Suppressor macrophage (primary cell): ENCODE measurements at regions not wholly inside any gene's neighbourhood (a gene's known extent, or its start where the extent isn't known, plus 50 kb on each side); places are given as distances from the start of the nearest gene placed in this dataset.
A peak's percentile ranks its signal among the peaks of the same experiment; 100 is the strongest.

Experiments used
- DNase-seq, 4 experiments: peaks; one replicate each; pipeline ENCODE4 v3.0.0-alpha.2; 2020 to 2022

DNA sequence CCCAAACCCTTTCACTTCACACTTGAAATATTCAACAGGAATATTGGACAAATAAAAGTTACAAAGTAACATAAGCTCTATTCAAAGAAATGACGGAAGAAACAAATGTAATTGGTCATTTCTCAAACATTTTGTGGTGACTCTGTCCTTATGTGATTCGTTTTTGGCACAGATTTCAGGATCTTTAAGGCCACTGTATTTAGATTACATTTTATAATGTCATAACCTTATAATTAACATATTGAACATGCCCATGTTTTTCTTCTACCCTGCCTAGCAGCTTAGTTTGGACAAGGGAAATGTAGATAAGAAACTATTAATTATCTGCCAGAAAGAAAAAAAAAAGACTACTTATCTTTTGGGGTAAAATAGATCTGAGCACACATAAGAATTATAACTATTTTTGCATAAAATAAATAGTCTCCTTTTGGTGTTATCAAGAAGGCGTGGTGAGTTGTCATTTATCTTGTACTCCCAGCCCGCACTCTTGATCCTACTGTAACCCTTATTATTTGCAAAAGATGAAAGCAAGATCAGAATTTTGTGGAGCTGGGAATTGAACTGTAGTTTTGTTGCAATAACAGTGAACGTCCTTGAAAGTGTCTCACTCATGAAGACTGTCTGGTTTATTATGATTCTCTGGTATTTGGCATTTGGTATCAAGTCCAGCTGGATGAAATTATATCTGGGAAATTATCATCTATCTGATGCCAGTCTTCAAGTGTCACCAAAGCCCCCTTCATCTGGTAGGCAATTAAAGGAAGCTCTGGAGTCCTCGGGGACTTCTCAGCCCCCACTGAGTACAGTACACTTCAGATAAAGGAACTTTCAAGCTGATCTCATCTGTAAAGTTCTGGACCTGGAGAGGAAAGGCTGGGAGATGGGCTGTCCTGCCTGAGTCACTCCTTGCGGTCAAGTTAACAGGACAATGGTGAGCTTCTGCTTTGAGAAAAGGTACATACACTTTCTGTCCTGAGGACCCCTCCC is 175.7 kb upstream of the INHBA start:
- peak in 1 of 4 experiments; percentile 30 for DNase-seq

DNA sequence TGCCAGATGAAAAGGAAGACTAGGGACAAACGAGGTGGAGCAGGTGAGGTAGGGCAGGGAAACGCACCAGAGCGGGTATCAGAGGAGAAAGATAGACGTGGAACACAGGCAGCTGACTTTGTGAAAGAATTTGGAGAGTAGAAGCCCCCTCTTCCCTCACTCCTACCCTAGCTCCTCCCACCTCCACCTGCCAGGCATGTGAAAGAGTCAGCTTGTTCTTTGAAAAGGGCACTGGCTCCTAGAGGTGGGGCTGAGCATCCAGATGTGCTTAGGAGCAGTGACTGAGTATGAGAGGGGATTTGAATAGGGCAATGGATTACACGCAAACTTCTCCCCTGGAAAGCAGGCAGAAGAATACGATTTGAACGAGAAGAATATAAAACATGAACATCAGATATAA is 174.2 kb upstream of the INHBA start:
- no peak for DNase-seq

DNA sequence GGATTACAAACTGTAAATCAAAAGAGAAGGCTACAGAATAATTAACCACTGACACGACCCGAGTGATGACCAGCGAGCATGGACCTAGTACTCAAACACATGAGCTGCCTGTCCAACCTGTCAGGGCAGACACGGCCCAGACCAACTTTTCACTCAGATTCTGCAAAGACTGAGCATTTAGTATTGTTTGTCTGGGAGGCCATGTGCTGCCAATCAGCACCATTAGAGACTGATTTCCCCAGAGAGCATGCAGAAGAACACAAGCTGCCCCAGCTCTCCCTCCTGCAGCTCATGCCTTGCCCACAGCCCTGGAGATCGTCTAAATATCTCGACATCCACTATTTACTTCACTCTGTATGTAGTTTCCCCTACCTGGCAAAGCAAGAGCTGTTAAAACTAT is 172.6 kb upstream of the INHBA start:
- no peak for DNase-seq

DNA sequence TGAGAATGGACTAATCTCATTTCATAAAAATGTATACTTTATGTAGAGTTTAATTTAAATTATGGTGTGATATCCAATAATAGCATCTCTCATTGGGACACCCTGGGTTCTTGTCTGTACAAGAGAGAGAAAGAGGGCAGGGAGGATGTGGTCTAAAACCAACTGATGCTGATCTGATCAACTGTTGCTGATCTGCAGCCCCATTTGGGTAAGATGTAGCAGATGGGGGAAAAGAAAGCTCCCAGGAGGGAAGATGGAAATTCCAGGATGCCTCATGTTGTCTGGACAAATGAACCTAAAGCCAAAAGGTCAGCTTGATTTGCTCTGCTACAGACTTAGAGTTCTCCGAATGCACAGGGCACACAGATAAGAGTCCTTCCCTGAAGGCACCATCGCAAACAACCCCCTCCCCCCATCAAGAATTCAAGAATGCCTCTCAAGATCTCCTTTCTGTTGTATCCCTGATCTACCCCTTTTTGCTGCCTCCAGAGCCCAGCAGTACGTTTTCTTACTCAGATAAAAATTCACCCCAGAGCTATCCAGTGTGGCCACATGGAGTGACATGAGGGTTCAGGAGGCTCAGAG is 171.4 kb upstream of the INHBA start:
- DNase-seq, result no peak

DNA sequence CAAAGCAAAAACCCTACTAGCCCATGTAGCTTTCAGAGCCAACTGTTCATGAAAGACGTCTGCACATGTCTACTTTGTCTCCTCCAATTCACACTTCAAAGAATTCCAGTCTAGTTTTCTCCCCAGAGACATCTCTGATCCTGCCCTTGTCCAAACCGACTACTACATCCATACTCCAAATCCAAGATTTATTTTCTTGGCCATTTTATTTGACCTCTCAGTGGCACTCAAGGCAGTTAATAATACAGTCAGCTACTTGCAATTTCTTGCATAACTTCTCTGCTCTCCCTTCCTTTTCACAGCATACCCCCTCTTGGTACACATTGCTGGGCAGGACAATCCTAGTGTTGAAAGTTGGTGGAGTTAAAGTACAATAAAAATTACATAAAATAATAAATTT is 170.9 kb upstream of the INHBA start:
- no peak for DNase-seq

DNA sequence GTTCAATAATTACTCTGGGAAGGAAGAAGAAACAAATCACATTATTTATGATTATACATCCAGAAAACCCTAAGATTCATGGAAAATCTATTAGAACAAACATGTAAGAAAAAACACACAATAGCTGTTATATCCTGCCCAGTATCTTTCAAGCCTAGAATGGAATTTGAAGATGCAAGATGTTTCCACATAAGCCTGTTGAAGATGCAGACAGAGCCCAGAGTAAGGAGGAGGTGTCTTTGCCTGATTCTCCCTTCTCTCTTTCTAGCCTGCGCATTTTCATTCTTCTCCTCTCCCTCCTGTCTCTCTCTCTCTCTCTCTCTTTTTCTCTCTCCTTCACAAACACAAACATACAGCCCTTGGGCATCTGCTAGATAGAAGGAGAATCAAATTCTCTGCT is 170.1 kb upstream of the INHBA start:
- no peak for DNase-seq

DNA sequence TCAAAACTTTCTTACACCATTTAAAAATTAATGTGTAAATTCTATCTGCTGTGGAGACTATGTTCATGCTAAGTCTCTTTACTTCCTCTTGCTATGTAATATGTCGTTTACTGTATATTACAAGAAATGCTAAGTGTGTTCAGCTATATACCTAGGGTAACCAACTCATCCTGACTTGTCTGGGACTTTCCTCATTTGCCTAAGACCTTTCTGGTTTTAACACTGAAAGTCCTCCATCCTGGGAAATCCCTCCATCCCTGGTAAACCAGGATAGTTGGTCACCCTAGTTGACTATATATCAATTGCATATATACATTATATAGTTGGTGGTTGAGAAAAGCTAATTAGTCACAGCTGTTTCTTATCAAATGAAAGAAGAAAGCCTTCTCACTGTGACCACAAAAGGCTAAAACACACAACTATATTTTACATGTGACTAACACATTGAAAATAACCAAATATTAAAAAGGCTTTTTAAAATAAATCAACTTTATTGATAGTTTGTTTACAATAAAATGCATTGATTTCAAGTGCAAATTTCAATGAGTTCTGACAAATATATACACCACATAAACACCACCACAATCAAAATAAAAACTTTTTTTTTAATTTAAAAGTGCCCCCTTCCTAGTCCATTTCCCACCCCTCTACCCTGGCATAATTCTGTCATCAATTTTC is 167.7 kb upstream of the INHBA start:
- DNase-seq, result peak in 2 of 4 experiments; percentile 49 to 54

DNA sequence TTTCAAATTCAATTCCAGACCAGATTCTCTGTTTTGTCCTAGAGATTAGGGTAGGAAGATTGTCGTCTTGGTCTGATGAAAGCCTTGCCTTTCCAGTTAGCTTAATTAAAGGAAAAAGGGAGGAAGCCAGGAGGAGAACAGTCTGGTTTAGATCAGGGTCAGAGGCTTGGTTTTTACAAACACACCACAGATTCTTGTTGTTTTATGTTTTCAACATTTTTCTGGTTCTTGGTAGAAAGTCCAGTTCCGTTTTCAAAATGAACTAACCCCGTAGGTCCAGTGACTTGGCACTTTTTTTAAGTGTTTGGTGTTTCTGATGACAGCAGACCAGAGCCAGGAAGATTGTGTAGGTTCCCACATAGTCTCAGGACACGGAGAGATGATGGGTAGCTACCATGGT is 167.1 kb upstream of the INHBA start:
- DNase-seq, result peak; percentile 51 to 72 (median 58)

DNA sequence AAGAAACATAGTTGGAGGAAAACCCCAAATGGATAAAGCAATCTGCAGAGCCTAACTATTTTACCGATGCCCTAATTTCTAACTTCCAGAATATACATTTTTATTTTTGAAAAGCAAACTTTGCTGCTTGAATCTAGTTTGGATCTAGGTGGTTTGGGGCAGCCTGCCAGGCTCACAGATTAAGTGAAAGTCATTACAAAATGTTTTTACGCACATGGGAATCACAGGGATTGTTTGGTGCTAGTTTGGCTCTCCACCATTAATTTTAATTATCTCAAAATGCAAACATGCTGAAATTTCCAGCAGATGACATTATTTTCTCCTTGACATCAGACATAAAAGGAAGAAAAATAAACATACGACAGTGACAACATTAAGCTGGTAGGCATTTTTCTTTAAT is 166.7 kb upstream of the INHBA start:
- DNase-seq, result no peak

DNA sequence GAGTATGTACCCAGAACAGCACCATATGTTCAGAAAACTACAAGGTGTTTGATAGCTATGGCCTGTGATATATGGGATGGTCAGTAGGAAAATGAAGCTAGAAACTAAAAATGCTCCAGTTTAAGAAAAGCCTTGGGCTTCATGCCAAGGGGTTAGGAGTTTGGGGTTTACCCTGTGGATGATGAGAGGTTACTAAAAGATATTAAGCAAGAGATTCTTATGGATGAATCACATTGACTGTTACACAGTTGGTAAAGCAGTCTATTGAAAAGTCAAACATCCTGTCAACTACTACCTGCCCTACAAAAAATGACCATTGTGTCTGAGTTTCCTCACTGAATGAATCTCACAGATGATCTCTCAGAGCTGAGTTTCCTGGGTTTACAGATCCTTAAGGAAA is 166.2 kb upstream of the INHBA start:
- peak in 2 of 4 experiments; percentile 23 to 61 for DNase-seq

DNA sequence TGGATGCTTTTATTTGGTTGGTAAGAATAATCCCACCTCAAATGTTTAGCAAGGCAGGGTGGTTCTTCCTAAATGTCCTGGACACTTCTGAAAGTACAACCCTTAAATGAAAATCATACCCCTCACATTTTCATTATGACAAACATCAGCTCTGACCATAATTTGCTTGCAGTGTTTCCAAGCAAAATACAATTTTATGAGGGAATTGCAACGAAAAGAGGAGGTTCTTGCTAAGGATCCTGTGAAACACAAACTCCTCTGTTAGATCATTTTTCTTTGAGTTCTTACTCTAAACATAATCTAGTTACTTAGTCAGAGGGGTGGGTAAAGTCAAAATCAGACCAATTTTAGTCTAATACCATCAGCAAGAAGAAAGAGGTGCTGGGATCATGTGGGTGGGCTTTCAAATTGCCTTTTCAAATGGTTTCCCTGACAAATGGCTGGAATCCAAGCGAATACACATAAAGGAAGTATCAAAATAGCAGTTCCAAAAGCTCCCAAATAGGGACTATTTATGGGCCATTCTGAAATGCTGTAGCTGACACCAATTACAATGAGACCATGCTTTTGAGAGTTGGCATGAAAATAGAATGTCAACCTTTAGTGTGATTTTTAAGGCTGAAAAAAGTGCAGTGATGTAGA is 164.9 kb upstream of the INHBA start:
- DNase-seq, result no peak

DNA sequence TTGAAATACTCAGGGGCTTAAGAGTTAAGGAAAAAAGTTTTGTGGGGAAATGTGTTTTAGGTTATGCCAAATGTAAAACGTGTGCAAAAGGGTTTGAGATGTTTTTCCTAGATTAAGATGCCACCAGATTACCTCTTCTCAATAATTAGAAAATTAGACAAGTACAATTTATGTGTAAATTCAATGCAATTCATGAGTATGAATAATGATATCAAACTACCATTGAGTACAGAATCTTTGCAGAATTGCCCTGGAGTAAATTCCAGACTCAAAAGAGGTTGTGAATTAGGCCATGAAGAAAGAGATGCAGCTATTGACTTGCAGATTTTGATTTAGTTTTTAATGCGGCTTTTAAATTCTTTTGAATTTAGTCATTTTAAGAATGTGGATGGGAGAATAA is 159.4 kb upstream of the INHBA start:
- no peak for DNase-seq

DNA sequence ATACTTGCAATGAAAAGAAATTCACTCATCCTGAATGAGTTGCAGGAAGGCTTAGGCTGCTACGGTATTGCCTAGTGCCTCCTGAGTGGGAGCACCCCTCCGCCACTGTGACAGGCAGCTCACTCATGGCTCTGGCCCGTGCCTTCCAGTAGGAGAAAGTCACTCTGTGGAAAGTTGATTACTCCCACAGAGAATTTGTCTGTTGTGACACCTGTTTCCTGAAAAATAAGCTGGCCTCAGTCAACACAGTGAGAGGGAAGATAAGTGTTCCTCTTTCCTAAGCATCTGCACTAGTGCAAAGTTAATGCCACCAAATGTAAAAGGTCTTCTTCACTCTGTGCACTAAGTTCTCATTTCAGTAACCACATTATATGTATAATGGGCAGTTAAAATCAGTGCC is 158.8 kb upstream of the INHBA start:
- DNase-seq, result peak; percentile 75 to 94 (median 84)

DNA sequence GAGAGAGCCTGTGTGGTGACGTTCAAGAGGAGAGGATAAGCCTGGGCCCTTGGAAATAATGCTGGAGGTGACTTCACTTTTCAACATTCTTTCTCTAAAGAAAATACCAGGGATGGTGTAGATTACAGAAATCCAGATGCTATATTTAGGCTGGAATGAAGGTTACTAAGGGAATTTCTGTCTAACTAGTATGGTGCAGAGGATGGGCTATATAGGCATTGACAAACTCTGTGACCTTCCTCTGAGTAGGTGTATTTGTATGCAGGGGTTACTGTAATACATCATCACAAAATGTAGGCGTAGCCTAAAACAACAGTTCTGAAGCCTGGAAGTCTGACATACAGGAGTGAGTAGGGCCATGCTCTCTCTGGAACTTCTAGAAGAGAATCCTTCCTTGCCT is 155.3 kb upstream of the INHBA start:
- DNase-seq, result peak; percentile 17 to 73 (median 38)

DNA sequence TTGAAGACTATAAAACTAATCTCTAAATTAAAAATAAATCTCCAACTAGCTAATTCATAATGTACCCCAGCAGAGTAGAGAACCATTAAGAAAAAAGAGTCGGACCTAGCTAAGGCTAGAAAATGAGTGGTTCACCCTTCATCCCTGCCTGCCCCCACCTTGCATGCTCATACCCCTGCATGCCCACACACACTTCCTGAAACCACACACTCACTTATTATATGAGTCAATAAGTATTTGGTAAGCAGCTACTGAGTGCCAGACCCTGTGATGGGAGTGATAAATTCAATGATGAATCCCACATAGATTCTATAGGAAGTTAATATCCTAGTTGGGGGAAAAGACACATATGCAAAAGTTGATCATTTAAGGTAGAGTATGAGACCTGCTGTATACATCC is 152.9 kb upstream of the INHBA start:
- peak; percentile 31 to 66 (median 43) for DNase-seq

DNA sequence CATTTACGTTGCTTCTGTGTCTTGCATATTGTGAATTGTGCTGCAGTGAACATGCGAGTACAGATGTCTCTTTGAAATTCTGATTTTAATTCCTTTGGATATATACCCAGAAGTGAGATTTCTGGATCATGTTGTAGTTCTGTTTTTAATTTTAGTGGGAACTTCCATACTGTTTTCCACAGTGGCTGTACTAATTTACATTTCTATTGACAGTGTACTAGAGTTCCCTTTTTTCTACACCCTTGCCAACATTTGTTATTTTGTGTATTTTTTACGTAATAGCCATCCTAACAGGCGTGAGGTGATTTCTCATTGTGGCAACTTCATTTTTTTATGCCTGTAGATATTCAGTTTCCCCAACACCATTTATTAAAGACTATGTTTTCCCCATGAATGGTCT is 144.7 kb upstream of the INHBA start:
- DNase-seq, result peak in 2 of 4 experiments; percentile 52 to 57

DNA sequence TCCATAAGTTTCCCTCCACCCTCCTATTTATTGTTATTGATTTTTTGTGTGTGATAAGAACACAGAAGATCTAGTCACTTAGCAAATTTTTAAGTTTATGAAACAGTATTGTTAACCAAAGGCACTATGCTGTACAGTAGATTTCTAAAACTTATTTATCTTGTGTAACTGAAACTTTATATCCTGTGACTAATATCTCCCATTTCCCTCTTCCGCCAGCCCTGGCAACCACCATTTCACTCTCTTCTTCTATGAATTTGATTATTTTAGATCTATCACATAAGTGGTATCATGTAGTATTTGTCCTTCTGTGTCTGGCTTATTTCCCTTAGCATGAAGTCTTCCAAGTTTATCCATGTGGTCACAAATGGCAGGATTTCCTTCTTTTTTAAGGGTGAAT is 144.3 kb upstream of the INHBA start:
- DNase-seq, result no peak

DNA sequence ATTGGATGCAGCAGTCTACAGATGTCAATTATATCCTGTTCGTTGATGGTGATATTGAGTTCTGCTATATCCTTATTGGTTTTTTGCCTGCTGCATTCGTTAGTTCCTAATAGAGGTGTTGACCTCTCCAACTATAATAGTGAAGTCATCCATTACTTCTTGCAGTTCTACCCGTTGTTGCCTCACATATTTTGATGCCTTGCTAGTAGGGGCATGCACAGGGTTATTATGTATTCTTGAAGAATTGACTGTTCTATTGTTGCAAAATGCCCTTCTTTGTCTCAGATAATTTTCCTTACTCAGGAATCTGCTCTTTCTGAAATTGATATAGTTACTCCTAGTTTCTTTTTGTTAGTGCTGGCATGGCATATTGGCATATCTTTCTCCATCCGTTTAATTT is 140.1 kb upstream of the INHBA start:
- DNase-seq, result no peak

DNA sequence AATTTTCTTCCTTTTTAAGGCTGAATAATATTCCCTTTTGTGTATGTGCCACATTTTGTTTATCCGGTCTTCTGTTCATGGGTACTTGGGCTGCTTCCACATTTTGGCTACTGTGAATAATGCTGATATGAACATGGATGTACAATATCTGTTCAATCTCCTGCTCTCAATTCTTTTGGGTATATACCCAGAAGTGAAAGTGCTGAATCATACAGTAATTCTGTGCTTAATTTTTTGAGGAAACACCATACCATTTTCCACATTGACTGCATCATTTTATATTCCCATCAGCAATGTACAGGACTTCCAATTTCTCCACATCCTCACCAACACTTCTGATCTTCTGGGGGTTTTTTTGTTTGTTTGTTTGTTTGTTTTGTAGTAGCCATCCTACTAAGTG is 135.0 kb upstream of the INHBA start:
- peak in 2 of 4 experiments; percentile 33 to 35 for DNase-seq

DNA sequence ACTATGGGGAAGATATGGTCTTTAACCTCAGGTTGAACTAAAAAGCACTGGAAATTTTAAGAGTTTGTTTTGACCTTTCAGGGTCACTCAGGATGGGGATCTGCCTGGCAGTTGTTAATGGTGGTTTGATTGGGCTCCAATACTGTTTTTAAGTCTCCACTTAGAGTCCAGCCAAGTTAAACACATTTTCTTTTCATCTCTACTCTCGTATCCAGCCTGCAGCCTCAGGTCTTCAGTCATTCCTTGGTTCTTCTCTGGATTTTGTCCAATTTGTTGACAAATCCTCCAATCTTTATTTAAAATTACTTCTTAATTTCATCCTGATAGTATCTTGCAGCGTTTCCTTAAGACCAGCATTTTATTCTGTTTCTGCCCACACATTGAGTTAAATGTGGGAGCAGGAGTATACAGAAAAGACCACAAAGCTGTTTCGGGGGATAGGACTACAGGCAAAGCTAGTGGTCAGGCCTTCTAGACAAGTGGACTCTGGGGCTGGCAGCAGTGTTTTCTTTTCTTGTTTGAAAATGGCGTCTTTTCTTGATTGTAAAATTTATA is 133.2 kb upstream of the INHBA start:
- DNase-seq, result no peak

DNA sequence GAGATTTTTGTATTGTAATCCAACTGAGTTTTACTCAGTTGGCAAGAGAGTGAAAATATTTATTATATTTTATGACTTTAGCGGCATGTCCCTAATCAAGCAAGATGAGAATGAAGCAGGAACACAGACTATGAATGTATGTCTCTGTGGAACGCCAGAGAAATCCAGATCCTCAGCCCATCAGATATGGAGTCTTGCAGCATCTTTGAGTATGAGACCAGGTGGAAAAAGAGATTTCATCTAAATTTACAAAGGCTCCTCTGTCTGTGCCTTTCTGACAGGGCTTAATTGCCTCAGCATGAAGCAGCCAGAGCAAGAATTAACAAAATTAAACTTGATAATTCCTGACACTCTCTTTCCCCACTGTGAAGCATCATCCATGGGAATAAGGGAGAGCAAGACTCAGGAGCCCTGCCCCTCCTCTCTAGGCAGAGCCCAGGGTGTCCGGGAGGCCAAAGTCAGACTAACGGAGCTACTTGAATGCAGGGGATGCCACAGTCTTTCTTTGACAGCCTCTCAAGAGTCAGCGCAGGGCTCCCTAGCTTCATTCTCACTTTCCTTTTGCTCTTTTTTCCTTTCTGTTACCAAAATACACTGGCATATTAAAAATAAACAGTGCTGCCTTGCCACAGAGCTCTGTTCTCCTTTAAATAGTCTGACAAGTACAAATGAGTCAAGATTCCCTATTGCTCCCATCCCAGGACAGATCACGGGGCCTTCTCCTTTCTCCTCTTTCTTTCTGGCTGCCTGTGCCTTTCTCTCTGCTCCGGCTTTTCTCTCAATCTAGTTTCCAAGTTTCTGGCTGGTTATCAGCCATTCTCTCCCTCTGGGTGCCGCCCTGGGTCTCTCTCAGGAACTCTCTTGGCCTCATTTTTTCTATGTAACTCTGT is 132.2 kb upstream of the INHBA start:
- no peak for DNase-seq

DNA sequence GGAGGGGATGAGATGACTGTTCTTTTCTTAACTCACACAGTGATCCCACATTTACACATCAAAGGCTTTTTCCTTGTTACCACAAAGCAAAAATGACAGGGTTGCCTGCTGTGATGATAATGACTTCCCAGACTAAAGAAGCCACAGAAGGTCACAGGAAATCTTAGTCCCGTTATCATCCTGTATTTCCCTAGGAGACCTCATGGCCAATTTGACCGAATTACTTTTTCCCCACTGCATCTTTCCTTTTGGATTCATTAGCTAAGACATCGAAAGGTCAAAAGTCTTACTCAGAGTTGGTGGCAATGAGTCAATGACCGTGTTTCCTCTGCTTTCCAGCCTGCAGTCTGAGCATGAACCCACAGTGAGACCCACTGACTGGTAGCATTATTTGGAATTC is 130.1 kb upstream of the INHBA start:
- DNase-seq, result peak in 3 of 4 experiments; percentile 6 to 51 (median 45)
